IMR-90 (cell line): ENCODE measurements at regions not wholly inside any gene's neighbourhood (a gene's known extent, or its start where the extent isn't known, plus 50 kb on each side); places are given as distances from the start of the nearest gene placed in this dataset.
A peak's percentile ranks its signal among the peaks of the same experiment; 100 is the strongest.
"Not testable (repeated sequence)": the region's sequence is repeated elsewhere in the genome, so short reads cannot be mapped to it uniquely, and the experiment has no call there.

Source experiments
- ATAC-seq: fragments of 200-7000 bp; cut with Tn5 transposase; 2 replicates; pipeline ENCODE4 v1.9.1; 2020; ENCODE audit warnings: low read depth, mild to moderate bottlenecking, moderate library complexity
- BruUV-seq: library from RNA; stranded (reverse); fragments of 400-500 nt; replicated peaks from 2 replicates; lab custom pipeline; 2021; lab: Mats Ljungman, UMichigan
- CTCF ChIA-PET: fragments of 300-600 bp; formaldehyde crosslinking; extraction: SDS; loops from one replicate; lab custom pipeline; 2021; ENCODE audit warnings: antibody characterized with exemption; lab: Yijun Ruan, JAX
- POLR2A ChIA-PET: fragments of 300-600 bp; sonication (Branson Sonifier 250); formaldehyde crosslinking; loops from one replicate; lab custom pipeline; 2022; ENCODE audit warnings: antibody characterized with exemption; ENCODE audit not compliant: unreplicated experiment; lab: Charles Lee
- DNase-seq: peaks from one replicate; pipeline ENCODE4 v3.0.0; 2013
- H2AFZ ChIP-seq: replicated peaks from 2 replicates; pipeline ENCODE3; 2013; ENCODE audit warnings: low read length, mild to moderate bottlenecking; ENCODE audit not compliant: poor library complexity
- H2AK5ac ChIP-seq: 2 replicates; pipeline ENCODE4 v1.6.1; 2013; ENCODE audit warnings: low read depth, low read length, inconsistent platforms
- H2AK9ac ChIP-seq: replicated peaks from 2 replicates; pipeline ENCODE3; 2013; ENCODE audit warnings: mild to moderate bottlenecking, low read depth, low read length, moderate library complexity; ENCODE audit not compliant: poor library complexity
- H2BK120ac ChIP-seq: 2 replicates; pipeline ENCODE4 v1.6.1; 2013; ENCODE audit warnings: low read depth, low read length, inconsistent platforms
- H2BK15ac ChIP-seq: 3 replicates; pipeline ENCODE4 v1.6.1; 2013; ENCODE audit warnings: low read depth, low read length, inconsistent platforms
- H2BK20ac ChIP-seq: 2 replicates; pipeline ENCODE4 v1.6.1; 2013; ENCODE audit warnings: low read depth, mild to moderate bottlenecking, inconsistent platforms, low read length, moderate library complexity
- H2BK5ac ChIP-seq: 2 replicates; pipeline ENCODE4 v1.6.1; 2013; ENCODE audit warnings: mild to moderate bottlenecking, low read depth, low read length, inconsistent platforms; ENCODE audit not compliant: poor library complexity, severe bottlenecking
- H3K14ac ChIP-seq: replicated peaks from 2 replicates; pipeline ENCODE4 v1.6.1; 2013; ENCODE audit warnings: low read depth, low read length, inconsistent platforms
- H3K18ac ChIP-seq: 2 replicates; pipeline ENCODE4 v1.6.1; 2013; ENCODE audit warnings: low read depth, low read length, control low read depth
- H3K23ac ChIP-seq: 2 replicates; pipeline ENCODE4 v1.6.1; 2013; ENCODE audit warnings: low read depth, low read length, inconsistent platforms
- H3K27ac ChIP-seq: 2 replicates; pipeline ENCODE4 v1.5.1; 2013; ENCODE audit warnings: mild to moderate bottlenecking, control low read depth, low read length; ENCODE audit not compliant: insufficient read depth
- H3K27me3 ChIP-seq: 2 replicates; pipeline ENCODE4 v1.6.1; 2013; ENCODE audit warnings: low read length; ENCODE audit not compliant: control insufficient read depth, insufficient read depth
- H3K36me3 ChIP-seq: 2 replicates; pipeline ENCODE4 v1.6.1; 2013; ENCODE audit warnings: low read length, mixed read lengths; ENCODE audit not compliant: control insufficient read depth, insufficient read depth
- H3K4ac ChIP-seq: 2 replicates; pipeline ENCODE4 v1.6.1; 2013; ENCODE audit warnings: low read depth, low read length, inconsistent platforms
- H3K4me1 ChIP-seq: 2 replicates; pipeline ENCODE4 v1.6.1; 2013; ENCODE audit warnings: low read length, mixed read lengths; ENCODE audit not compliant: control insufficient read depth, insufficient read depth
- H3K4me2 ChIP-seq: 2 replicates; pipeline ENCODE4 v1.6.1; 2013; ENCODE audit warnings: low read depth, mild to moderate bottlenecking, control low read depth, low read length, moderate library complexity
- H3K4me3 ChIP-seq: 2 replicates; pipeline ENCODE4 v1.5.1; 2013; ENCODE audit warnings: low read depth, mild to moderate bottlenecking, control low read depth, low read length, moderate library complexity; ENCODE audit not compliant: insufficient read depth
- H3K56ac ChIP-seq: 2 replicates; pipeline ENCODE4 v1.6.1; 2013; ENCODE audit warnings: low read length, inconsistent platforms; ENCODE audit not compliant: insufficient read depth; ENCODE audit errors: extremely low read depth
- H3K79me1 ChIP-seq, 2 experiments: 2 replicates each; pipeline ENCODE4 v1.6.1; 2013; ENCODE audit warnings: low read length in 2 of 2, inconsistent platforms in 1 of 2, low read depth in 1 of 2
- H3K9ac ChIP-seq: 2 replicates; pipeline ENCODE4 v1.6.1; 2013; ENCODE audit warnings: low read depth, low read length, control low read depth
- H3K9me1 ChIP-seq: 2 replicates; pipeline ENCODE4 v1.6.1; 2013; ENCODE audit warnings: low read length, inconsistent platforms; ENCODE audit not compliant: insufficient read depth
- H3K9me3 ChIP-seq: 2 replicates; pipeline ENCODE4 v1.6.1; 2013; ENCODE audit warnings: low read length; ENCODE audit not compliant: control insufficient read depth, insufficient read depth
- H4K20me1 ChIP-seq: 2 replicates; pipeline ENCODE4 v1.6.1; 2013; ENCODE audit warnings: low read length, inconsistent platforms; ENCODE audit not compliant: insufficient read depth
- H4K5ac ChIP-seq: 2 replicates; pipeline ENCODE4 v1.6.1; 2013; ENCODE audit warnings: mild to moderate bottlenecking, low read depth, low read length, control low read depth
- H4K8ac ChIP-seq, 2 experiments: 2 replicates each; pipeline ENCODE4 v1.6.1; 2013; ENCODE audit warnings: low read depth in 2 of 2, low read length in 2 of 2, control low read depth in 1 of 2, inconsistent platforms in 1 of 2
- H4K91ac ChIP-seq: 2 replicates; pipeline ENCODE4 v1.6.1; 2013; ENCODE audit warnings: low read depth, low read length, inconsistent platforms; ENCODE audit not compliant: insufficient read depth
- CEBPB ChIP-seq: IDR thresholded peaks from 2 replicates; pipeline ENCODE4 v1.6.1; 2012; ENCODE audit warnings: low read depth, low read length, improper control_type of control experiment
- MXI1 ChIP-seq: IDR thresholded peaks from 2 replicates; pipeline ENCODE4 v1.6.1; 2012; ENCODE audit warnings: low read depth, mild to moderate bottlenecking, low read length, moderate library complexity, borderline replicate concordance
- POLR2A ChIP-seq: IDR thresholded peaks from 2 replicates; pipeline ENCODE4 v1.6.1; 2012; ENCODE audit warnings: mild to moderate bottlenecking, low read depth, low read length
- SMC3 ChIP-seq: fragments of 150-350 bp; IDR thresholded peaks from 2 replicates; pipeline ENCODE4 v1.6.1; 2016; ENCODE audit warnings: low read depth, mild to moderate bottlenecking, antibody characterized with exemption, low read length, moderate library complexity
- WGBS, 2 experiments: methylation state at CpG; one replicate each; pipeline versions ENCODE4 v1.1.5 to v1.1.7; 2013; ENCODE audit warnings: missing lambda C conversion rate in 2 of 2; ENCODE audit not compliant: insufficient read length in 1 of 2; ENCODE audit errors: extremely low coverage in 2 of 2; 5-methylcytosine and 5-hydroxymethylcytosine counted together
- dilution Hi-C: fragments of 300-500 bp; cut with HindIII; formaldehyde crosslinking; loops from one replicate; pipeline ENCODE4 v1.14.3; 2018; ENCODE audit warnings: low sequenced_read_pairs; ENCODE audit not compliant: unreplicated experiment
- in situ Hi-C: fragments of 300-500 bp; cut with MboI; formaldehyde crosslinking; loops from 3 replicates; pipeline ENCODE4 v1.14.3; 2019; ENCODE audit warnings: low sequenced_read_pairs, inconsistent platforms, mixed read lengths
- intact Hi-C: fragments of 100-400 bp; cut with micrococcal nuclease; formaldehyde crosslinking; loops from 2 replicates; pipeline ENCODE4 v1.10.0; 2022
- TF ChIP-seq, protein P1 (sequence below): fragments of 150-350 bp; IDR thresholded peaks from 2 replicates; pipeline ENCODE4 v1.6.1; 2017; ENCODE audit warnings: mild to moderate bottlenecking, antibody characterized with exemption, low read length, low read depth

DNA sequence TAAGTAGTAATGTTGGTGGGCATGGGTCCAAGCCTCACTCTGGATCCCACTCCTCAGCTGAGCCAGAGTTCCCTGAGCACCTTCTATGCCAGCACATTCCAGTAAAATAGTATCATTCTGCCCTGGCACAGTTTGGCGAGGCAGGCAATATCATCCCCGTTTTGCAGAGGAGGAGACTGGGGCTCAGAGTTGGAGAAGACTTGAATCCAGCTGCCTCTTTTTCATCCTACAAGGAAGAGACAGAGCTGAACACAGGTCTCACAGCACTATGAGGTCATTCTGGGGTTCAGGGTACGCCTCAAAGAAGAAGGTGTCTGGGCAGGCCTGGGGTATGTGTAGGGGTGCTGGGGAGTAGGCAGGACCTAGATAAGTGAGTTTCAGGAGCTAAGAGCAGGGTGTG lies 103.9 kb upstream of the STX18 start:
- Histone ChIP-seq H4K91ac (no peak overlapping the region), H3K79me1 (no peaks in the 10 kb centered on the region), H3K27me3 (no peaks in the 10 kb centered on the region), H3K27ac (no peak overlapping the region), H3K4me3 (no peak overlapping the region), H3K9me1 (no peaks in the 10 kb centered on the region), H4K8ac (no peak overlapping the region), H3K4ac (no peak overlapping the region), H2AFZ (no peak overlapping the region), H3K4me2 (no peak overlapping the region), H4K20me1 (no peaks in the 10 kb centered on the region), H2AK5ac (no peak overlapping the region), H2BK15ac (no peak overlapping the region), H3K18ac (no peak overlapping the region), H2BK20ac (no peak overlapping the region), H3K9me3 (peaks cover 2% of the 10 kb centered on the region), H3K36me3 (no peaks in the 10 kb centered on the region), H3K4me1 (peaks cover 2% of the 10 kb centered on the region; the same call in 1 of the 2 replicates), H3K23ac (no peak overlapping the region), H4K5ac (no peak overlapping the region), H3K14ac (no peak overlapping the region), H2BK5ac (no peak overlapping the region), H3K56ac (no peak overlapping the region), H2AK9ac (peak overlapping the region; percentile 25), H2BK120ac (no peak overlapping the region), H3K9ac (no peak overlapping the region)
- ChIA-PET POLR2A (no interaction called here), CTCF (no interaction called here)
- intact Hi-C loops = no loop called here
- no CpG with 5 or more reads among the region's 3 CpGs for WGBS, 2 experiments
- in situ Hi-C loops = no loop called here
- BruUV-seq = no TSS peak
- DNase-seq (no peak), ATAC-seq (no peak)
- TF ChIP-seq POLR2A = no peak
- no peak for TF ChIP-seq SMC3
- TF ChIP-seq MXI1 = no peak
- no peak for TF ChIP-seq CEBPB
- TF ChIP-seq, protein P1, sequence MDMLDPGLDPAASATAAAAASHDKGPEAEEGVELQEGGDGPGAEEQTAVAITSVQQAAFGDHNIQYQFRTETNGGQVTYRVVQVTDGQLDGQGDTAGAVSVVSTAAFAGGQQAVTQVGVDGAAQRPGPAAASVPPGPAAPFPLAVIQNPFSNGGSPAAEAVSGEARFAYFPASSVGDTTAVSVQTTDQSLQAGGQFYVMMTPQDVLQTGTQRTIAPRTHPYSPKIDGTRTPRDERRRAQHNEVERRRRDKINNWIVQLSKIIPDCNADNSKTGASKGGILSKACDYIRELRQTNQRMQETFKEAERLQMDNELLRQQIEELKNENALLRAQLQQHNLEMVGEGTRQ = no peak
- dilution Hi-C loops = no loop called here

DNA sequence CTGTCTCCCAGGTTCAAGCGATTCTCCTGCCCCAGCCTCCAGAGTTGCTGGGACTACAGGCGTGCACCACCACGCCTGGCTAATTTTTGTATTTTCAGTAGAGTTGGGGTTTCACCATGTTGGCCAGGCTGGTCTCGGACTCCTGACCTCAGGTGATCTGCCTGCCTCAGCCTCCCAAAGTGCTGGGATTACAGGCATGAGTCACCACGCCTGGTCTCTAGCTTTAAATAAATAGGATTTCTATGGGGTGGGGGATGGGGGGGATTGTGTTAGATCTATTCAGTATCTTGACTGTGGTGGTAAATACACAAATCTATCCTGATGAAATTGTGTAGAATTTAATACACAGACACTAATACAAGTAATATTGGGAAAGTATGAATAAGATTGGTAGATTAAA lies 102.4 kb upstream of the STX18 start:
- DNase-seq, H4K5ac ChIP-seq, H3K56ac ChIP-seq, CTCF ChIA-PET, H3K9me3 ChIP-seq, H3K36me3 ChIP-seq, H3K79me1 ChIP-seq, H3K9me1 ChIP-seq, H3K27me3 ChIP-seq, H2BK120ac ChIP-seq, H3K18ac ChIP-seq, dilution Hi-C loops, H3K4me2 ChIP-seq, H2BK20ac ChIP-seq, H4K91ac ChIP-seq, H3K23ac ChIP-seq, H3K4me1 ChIP-seq, H3K4me3 ChIP-seq, intact Hi-C loops, H2AFZ ChIP-seq, BruUV-seq, H4K20me1 ChIP-seq, ATAC-seq, in situ Hi-C loops, H3K9ac ChIP-seq, H2BK15ac ChIP-seq, H2BK5ac ChIP-seq, H2AK9ac ChIP-seq, H3K4ac ChIP-seq, H3K27ac ChIP-seq, H3K14ac ChIP-seq, H2AK5ac ChIP-seq, H4K8ac ChIP-seq: not testable (repeated sequence)
- 100% methylated on average over 1 of the region's 5 CpGs; no CpG with 5 or more reads in 1 of the 2 experiments for WGBS, 2 experiments
- POLR2A ChIA-PET = interaction anchor here (0.6 kb wide), 1 partner anchor 25 kb away, joined by 5 read pairs; no protein-coding TSS in a partner anchor
